ENCODE measurements at regions not wholly inside any gene's neighbourhood (a gene's known extent, or its start where the extent isn't known, plus 50 kb on each side); places are given as distances from the start of the nearest gene placed in this dataset.

GRCh38 chr6:71040841-71041240 is 84.0 kb upstream of the B3GAT2 start:
- no peak for TF ChIP-seq CTCF (IDR thresholded peaks at IDR 0.05 in 8 of 11, conservative IDR thresholded peaks at IDR 0.05 in 3 of 11)
- TF ChIP-seq POLR2AphosphoS5 (IDR thresholded peaks at IDR 0.05), result no peak
